ENCODE measurements at regions not wholly inside any gene's neighbourhood (a gene's known extent, or its start where the extent isn't known, plus 50 kb on each side); places are given as distances from the start of the nearest gene placed in this dataset.

DNA sequence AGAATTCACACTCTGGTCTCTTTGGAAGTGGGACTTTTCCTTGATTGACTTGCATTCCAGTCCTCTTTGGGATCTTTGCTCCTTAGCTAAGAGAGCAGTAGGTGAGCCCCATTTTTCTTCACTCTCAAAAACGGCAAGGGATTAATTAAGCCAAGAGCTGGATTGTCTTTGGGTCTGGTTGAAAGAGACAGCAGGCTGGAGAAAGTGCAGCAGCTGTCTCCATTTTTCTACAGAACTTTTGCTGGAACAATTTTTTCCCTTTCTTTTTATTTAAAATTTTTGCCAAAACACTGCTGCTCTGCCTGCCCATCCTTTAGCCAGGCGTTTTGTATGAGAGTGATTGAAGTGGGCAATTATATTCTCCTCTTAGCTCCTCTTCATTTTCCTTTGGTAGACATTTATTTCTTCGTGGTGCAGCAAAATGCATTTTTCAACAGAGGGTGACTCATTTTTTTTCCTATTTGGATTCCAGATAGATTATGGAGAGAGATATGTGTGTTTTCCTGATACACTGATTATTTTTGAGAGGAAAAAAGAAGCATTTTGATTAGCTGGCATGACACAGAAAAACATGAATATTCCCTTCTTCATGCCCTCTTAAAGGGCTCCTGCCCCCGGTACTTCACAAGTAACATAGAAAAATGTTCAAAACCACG lies 371.2 kb upstream of the NBEA start:
- TF ChIP-seq, protein P1, sequence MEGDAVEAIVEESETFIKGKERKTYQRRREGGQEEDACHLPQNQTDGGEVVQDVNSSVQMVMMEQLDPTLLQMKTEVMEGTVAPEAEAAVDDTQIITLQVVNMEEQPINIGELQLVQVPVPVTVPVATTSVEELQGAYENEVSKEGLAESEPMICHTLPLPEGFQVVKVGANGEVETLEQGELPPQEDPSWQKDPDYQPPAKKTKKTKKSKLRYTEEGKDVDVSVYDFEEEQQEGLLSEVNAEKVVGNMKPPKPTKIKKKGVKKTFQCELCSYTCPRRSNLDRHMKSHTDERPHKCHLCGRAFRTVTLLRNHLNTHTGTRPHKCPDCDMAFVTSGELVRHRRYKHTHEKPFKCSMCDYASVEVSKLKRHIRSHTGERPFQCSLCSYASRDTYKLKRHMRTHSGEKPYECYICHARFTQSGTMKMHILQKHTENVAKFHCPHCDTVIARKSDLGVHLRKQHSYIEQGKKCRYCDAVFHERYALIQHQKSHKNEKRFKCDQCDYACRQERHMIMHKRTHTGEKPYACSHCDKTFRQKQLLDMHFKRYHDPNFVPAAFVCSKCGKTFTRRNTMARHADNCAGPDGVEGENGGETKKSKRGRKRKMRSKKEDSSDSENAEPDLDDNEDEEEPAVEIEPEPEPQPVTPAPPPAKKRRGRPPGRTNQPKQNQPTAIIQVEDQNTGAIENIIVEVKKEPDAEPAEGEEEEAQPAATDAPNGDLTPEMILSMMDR (IDR thresholded peaks at IDR 0.05): no peak
- TF ChIP-seq POLR2A (IDR thresholded peaks at IDR 0.05): no peak

Measured in testis (tissue), 2 donors.